Epithelial cell of esophagus (primary cell): ENCODE measurements at regions not wholly inside any gene's neighbourhood (a gene's known extent, or its start where the extent isn't known, plus 50 kb on each side); places are given as distances from the start of the nearest gene placed in this dataset.
A peak's percentile ranks its signal among the peaks of the same experiment; 100 is the strongest.
"Not testable (repeated sequence)": the region's sequence is repeated elsewhere in the genome, so short reads cannot be mapped to it uniquely, and the experiment has no call there.

Source experiments
- DNase-seq: peaks from one replicate; pipeline ENCODE4 v3.0.0; 2010; ENCODE audit warnings: low read depth
- H3K4me3 ChIP-seq: 2 replicates; pipeline ENCODE4 v1.5.1; 2011; ENCODE audit warnings: mild to moderate bottlenecking, low read length, control low read depth
- TF ChIP-seq, protein P1 (sequence below): IDR thresholded peaks from 2 replicates; pipeline ENCODE4 v1.5.1; 2011; ENCODE audit warnings: low read depth, mild to moderate bottlenecking, low read length, control low read depth, inconsistent platforms; ENCODE audit not compliant: insufficient read depth; ENCODE audit errors: missing control alignments

DNA sequence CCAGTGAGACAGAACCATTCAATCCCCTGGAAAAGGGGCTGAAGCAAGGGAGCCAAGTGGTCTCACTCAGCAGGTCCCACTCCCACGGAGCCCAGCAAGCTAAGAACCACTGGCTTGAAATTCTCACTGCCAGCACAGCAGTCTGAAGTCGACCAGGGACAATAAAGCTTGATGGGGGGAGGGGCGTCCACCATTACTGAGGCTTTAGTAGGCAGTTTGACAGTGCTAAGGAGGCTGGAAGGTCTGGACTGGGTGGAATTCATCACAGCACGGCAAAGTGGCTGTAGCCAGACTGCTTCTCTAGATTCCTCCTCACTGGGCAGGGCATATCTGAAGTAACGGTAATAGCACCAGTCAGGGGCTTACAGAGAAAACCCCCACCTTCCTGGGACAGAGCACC lies 105.4 kb upstream of the GORAB start:
- no peak overlapping the region for H3K4me3 ChIP-seq
- TF ChIP-seq, protein P1, sequence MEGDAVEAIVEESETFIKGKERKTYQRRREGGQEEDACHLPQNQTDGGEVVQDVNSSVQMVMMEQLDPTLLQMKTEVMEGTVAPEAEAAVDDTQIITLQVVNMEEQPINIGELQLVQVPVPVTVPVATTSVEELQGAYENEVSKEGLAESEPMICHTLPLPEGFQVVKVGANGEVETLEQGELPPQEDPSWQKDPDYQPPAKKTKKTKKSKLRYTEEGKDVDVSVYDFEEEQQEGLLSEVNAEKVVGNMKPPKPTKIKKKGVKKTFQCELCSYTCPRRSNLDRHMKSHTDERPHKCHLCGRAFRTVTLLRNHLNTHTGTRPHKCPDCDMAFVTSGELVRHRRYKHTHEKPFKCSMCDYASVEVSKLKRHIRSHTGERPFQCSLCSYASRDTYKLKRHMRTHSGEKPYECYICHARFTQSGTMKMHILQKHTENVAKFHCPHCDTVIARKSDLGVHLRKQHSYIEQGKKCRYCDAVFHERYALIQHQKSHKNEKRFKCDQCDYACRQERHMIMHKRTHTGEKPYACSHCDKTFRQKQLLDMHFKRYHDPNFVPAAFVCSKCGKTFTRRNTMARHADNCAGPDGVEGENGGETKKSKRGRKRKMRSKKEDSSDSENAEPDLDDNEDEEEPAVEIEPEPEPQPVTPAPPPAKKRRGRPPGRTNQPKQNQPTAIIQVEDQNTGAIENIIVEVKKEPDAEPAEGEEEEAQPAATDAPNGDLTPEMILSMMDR = no peak
- no peak for DNase-seq

DNA sequence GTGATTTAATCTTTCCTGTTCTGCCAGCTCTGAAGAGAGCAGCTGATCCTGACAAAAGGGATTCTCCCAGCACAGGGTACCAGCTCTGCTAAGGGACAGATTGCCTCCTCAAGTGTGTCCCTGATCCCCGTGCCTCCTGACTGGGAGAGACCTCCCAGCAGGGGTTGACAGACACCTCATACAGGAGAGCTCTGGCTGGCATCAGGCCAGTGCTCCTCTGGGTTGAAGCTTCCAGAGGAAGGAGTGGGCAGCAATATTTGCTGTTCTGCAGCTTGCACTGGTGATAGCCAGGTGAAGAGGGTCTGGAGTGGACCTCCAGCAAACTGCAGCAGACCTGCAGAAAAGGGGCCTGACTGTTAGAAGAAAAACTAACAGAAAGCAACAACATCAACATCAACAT lies 105.0 kb upstream of the GORAB start:
- not testable (repeated sequence) for DNase-seq, H3K4me3 ChIP-seq

DNA sequence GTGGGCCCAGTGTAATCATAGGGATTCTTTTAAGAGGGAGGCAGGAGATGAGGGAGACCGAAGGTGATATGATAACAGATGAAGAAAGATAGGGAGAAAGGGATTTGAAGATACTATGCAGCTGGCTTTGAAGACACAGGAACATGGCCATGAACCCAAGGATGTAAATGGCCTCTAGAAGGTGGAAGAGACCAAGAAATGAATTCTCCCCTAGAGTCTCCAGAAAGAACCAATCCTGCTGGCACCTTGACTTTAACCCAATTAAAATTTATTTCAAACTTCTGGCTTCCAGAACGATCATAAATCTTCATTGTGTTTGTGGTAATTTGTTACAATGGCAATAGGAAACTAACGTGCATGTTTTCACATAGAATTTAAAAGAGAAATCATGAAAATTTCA lies 95.0 kb upstream of the GORAB start:
- TF ChIP-seq, protein P1 = no peak
- no peak overlapping the region for H3K4me3 ChIP-seq
- no peak for DNase-seq

DNA sequence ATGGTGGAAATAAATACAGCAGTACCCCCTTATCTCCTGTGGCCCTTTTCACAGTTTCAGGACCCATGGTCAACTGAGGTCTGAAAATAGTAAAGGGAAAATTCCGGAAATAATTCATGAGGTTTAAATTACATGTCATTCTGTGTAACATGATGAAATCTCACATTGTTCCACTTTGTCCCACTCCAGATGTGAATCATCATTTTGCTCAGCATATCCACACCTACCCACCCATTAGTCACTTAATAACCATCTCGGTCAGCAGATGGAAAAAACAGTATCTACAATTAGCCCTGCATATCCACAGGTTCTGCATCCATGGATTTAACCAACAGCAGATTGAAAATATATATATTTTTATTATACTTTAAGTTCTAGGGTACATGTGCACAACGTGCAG lies 86.9 kb upstream of the GORAB start:
- DNase-seq = peak; percentile 88
- TF ChIP-seq, protein P1 = no peak
- H3K4me3 ChIP-seq = no peak overlapping the region

DNA sequence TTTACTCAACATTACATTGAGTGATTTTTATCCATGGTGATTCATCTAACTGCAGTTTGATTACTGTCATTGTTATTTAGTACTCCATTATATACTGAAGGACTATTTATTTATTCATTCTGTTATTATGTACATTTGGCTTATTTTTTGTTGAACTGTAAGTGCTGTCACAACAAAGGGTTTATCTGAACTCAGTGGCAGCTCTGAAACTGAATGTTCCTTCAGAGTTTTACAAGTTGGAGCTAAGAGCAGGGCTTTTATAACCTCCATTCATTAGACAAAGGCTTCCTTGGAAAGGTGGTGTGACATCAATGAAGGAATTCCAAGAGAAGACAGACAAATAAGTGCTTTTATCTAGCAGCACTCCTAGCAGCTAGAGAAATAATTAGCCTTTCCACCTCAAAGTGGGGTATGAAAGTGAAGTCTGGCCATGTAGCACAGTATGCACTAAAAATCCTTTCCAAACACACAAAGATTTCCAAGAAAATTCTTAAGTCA lies 83.3 kb upstream of the GORAB start:
- TF ChIP-seq, protein P1 = no peak
- no peak overlapping the region for H3K4me3 ChIP-seq
- no peak for DNase-seq

DNA sequence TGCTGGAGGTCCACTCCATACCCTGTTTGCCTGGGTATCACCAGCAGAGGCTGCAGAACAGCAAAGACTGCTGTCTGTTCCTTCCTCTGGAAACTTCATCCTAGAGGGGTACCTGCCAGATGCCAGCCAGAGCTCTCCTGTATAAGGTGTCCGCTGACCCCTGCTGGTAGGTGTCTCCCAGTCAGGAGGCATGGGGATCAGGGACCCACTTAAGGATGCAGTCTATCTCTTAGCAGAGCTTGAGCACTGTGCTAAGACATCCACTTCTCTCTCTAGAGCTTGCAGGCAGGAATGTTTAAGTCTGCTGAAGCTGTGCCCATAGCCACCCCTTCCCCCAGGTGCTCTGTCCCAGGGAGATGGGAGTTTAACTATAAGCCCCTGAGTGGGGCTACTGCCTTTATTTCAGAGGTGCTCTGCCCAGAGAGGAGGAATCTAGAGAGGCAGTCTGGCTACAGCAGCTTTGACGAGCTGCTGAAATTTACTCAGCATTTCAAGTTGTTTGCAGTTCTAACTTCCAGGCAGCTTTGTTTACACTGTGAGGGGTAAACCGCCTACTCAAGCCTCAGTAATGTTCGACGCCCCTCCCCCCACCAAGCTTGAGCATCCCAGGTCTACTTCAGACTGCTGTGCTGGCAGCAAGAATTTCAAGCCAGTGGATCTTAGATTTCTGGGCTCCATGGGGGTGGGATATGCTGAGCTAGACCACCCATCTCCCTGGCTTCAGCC lies 74.5 kb upstream of the GORAB start:
- peak; percentile 28 for DNase-seq
- H3K4me3 ChIP-seq = not testable (repeated sequence)

DNA sequence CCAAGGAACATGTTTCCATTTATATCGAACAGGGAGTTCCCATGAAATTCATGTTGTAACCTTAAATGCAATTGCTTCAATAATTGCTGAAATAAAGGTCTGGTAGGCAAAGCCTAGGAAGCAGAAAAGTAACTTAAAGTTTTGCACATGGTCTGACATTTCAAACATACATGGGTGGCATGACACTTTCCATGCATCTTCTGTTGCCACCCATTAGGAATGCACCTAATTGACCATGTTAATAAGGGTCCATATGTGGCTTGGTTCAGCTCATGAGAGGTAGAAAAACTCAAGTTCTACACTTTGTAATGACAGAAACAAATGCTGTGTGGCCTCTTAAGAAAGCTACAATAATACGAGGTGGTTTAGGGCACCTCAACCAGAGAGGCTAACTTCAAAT lies 72.0 kb upstream of the GORAB start:
- TF ChIP-seq, protein P1 = no peak
- H3K4me3 ChIP-seq = no peak overlapping the region
- DNase-seq = no peak

DNA sequence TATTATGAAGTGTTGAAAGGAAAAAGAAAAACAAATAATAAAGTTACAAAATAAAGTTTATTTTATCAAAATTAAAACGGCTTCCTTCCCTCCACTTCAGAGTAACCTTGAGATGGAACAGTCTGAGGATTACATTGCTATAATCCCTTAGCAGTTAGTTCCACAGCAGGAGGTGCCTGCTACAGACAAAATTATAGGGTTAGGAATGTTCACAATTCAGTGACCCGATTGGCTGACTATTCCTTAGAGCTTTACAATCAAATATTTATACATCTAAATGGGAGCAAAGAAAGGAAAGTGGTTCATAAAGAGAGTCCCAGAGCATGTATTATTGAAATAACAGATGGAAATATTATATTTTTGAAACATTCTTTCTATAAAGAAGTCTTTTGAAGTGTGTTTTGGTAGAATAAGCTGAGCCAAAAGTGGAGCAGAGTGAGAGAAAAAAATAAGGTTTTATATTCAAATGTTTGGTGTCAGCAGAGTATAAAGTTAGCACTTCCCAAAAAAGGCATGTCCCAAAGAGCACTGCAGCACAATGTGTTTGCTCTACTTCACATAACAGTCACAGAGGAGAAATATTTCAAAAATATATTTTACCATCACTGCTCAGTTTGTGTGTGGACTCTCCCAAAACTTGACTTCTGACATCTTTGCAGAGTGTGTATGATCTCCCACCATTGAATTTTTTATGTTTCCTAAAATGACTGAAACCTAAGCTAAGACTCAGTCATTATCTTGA lies 71.4 kb upstream of the GORAB start:
- TF ChIP-seq, protein P1 = no peak
- no peak overlapping the region for H3K4me3 ChIP-seq
- DNase-seq = no peak
